ENCODE measurements at regions not wholly inside any gene's neighbourhood (a gene's known extent, or its start where the extent isn't known, plus 50 kb on each side); places are given as distances from the start of the nearest gene placed in this dataset.

- H3K4me3 ChIP-seq (ENCODE audit: low read depth, low read length, poor library complexity, severe bottlenecking) = no peak overlapping the region
- no TSS peak for BruUV-seq (replicated peaks)
- no peak overlapping the region for H3K27ac ChIP-seq (ENCODE audit: low read depth, low read length, poor library complexity, severe bottlenecking)
- no peaks in the 10 kb centered on the region for H3K79me2 ChIP-seq (ENCODE audit: insufficient read depth, low read depth, low read length)
- DNase-seq (ENCODE audit: low spot score) = no peak
- no peaks in the 10 kb centered on the region for H3K4me1 ChIP-seq (ENCODE audit: insufficient read depth, low read length, poor library complexity, severe bottlenecking)
- intact Hi-C loops (cut with micrococcal nuclease; ENCODE audit: unreplicated experiment) = no loop called here
- no peak overlapping the region for H3K4me2 ChIP-seq (ENCODE audit: low read length)
- ChIA-PET POLR2A (no interaction called here), CTCF (ENCODE audit: unreplicated experiment) (interaction anchor here (0.7 kb wide), 1 partner anchor 184 kb away, joined by 3 read pairs; no protein-coding TSS in a partner anchor)
- H2AFZ ChIP-seq (ENCODE audit: low read length) = no peak overlapping the region
- no peaks in the 10 kb centered on the region for H3K36me3 ChIP-seq (ENCODE audit: insufficient read depth, low read length)
- no peak for TF ChIP-seq CTCF (conservative IDR thresholded peaks at IDR 0.05; ENCODE audit: low read length)
- no peak for TF ChIP-seq EZH2phosphoT487 (IDR thresholded peaks at IDR 0.05; ENCODE audit: borderline replicate concordance, low read depth, low read length)
- no peaks in the 10 kb centered on the region for H4K20me1 ChIP-seq (ENCODE audit: insufficient read depth, low read length)
- no peaks in the 10 kb centered on the region for H3K9me3 ChIP-seq (ENCODE audit: low read length)
- H3K9me2 ChIP-seq (ENCODE audit: insufficient read depth, low read length) = no peaks in the 10 kb centered on the region
These were observed 120.7 kb upstream of the SERP2 start for GRCh38 chr13:44252938-44253337.

GRCh38 chr13:44255771-44256364 is 117.8 kb upstream of the SERP2 start:
- H3K36me3 ChIP-seq (ENCODE audit: insufficient read depth, low read length) = no peaks in the 10 kb centered on the region
- no peaks in the 10 kb centered on the region for H3K9me3 ChIP-seq (ENCODE audit: low read length)
- H3K79me2 ChIP-seq (ENCODE audit: insufficient read depth, low read depth, low read length) = no peaks in the 10 kb centered on the region
- ChIA-PET CTCF (ENCODE audit: unreplicated experiment) (no interaction called here), POLR2A (interaction anchor here (0.9 kb wide), 2 partner anchors 11 to 12 kb away, joined by 3 read pairs; no protein-coding TSS in a partner anchor)
- intact Hi-C loops (cut with micrococcal nuclease; ENCODE audit: unreplicated experiment) = no loop called here
- H3K27ac ChIP-seq (ENCODE audit: low read depth, low read length, poor library complexity, severe bottlenecking) = no peak overlapping the region
- H2AFZ ChIP-seq (ENCODE audit: low read length) = no peak overlapping the region
- no peaks in the 10 kb centered on the region for H3K9me2 ChIP-seq (ENCODE audit: insufficient read depth, low read length)
- DNase-seq (ENCODE audit: low spot score) = no peak
- no TSS peak for BruUV-seq (replicated peaks)
- no peaks in the 10 kb centered on the region for H4K20me1 ChIP-seq (ENCODE audit: insufficient read depth, low read length)
- no peak overlapping the region for H3K4me3 ChIP-seq (ENCODE audit: low read depth, low read length, poor library complexity, severe bottlenecking)
- no peak overlapping the region for H3K4me2 ChIP-seq (ENCODE audit: low read length)
- TF ChIP-seq CTCF (conservative IDR thresholded peaks at IDR 0.05; ENCODE audit: low read length) (no peak), EZH2phosphoT487 (IDR thresholded peaks at IDR 0.05; ENCODE audit: borderline replicate concordance, low read depth, low read length) (no peak)
- peaks cover 26% of the 10 kb centered on the region for H3K4me1 ChIP-seq (ENCODE audit: insufficient read depth, low read length, poor library complexity, severe bottlenecking)

GRCh38 chr13:44257796-44258195 is 115.8 kb upstream of the SERP2 start:
- Histone ChIP-seq H3K79me2 (ENCODE audit: insufficient read depth, low read depth, low read length) (no peaks in the 10 kb centered on the region), H3K4me1 (ENCODE audit: insufficient read depth, low read length, poor library complexity, severe bottlenecking) (peaks cover 26% of the 10 kb centered on the region), H3K36me3 (ENCODE audit: insufficient read depth, low read length) (no peaks in the 10 kb centered on the region), H3K4me2 (ENCODE audit: low read length) (no peak overlapping the region), H3K9me3 (ENCODE audit: low read length) (no peaks in the 10 kb centered on the region), H4K20me1 (ENCODE audit: insufficient read depth, low read length) (no peaks in the 10 kb centered on the region), H3K4me3 (ENCODE audit: low read depth, low read length, poor library complexity, severe bottlenecking) (no peak overlapping the region), H2AFZ (ENCODE audit: low read length) (no peak overlapping the region), H3K27ac (ENCODE audit: low read depth, low read length, poor library complexity, severe bottlenecking) (no peak overlapping the region), H3K9me2 (ENCODE audit: insufficient read depth, low read length) (no peaks in the 10 kb centered on the region)
- POLR2A ChIA-PET = no interaction called here
- no TSS peak for BruUV-seq (replicated peaks)
- DNase-seq (ENCODE audit: low spot score) = no peak
- intact Hi-C loops (cut with micrococcal nuclease; ENCODE audit: unreplicated experiment) = no loop called here
- TF ChIP-seq EZH2phosphoT487 (IDR thresholded peaks at IDR 0.05; ENCODE audit: borderline replicate concordance, low read depth, low read length) = no peak
- TF ChIP-seq CTCF (conservative IDR thresholded peaks at IDR 0.05; ENCODE audit: low read length) = no peak
- CTCF ChIA-PET (ENCODE audit: unreplicated experiment) = no interaction called here

Measured in OCI-LY7 (cell line).